ENCODE measurements at regions not wholly inside any gene's neighbourhood (a gene's known extent, or its start where the extent isn't known, plus 50 kb on each side); places are given as distances from the start of the nearest gene placed in this dataset.
A peak's percentile ranks its signal among the peaks of the same experiment; 100 is the strongest.
"Not testable (repeated sequence)": the region's sequence is repeated elsewhere in the genome, so short reads cannot be mapped to it uniquely, and the experiment has no call there.

- H3K4me1 Mint-ChIP-seq (ENCODE audit: low read depth) = peaks cover 17% of the 10 kb centered on the region
- no peak for TF ChIP-seq CTCF (IDR thresholded peaks at IDR 0.05)
- H3K4me3 Mint-ChIP-seq = no peak overlapping the region
- peak; percentile 66 for DNase-seq
- H3K27ac Mint-ChIP-seq = peak overlapping the region; percentile 58; the same call in 1 of the 2 replicates
- H3K9me3 Mint-ChIP-seq = peaks cover 7% of the 10 kb centered on the region
- H3K36me3 Mint-ChIP-seq (ENCODE audit: low read depth) = no peaks in the 10 kb centered on the region
- no peaks in the 10 kb centered on the region for H3K27me3 Mint-ChIP-seq (ENCODE audit: insufficient read depth)
These were observed 150.5 kb upstream of the DDIT4L start for GRCh38 chr4:100340512-100341485.

GRCh38 chr4:100339870-100340269 lies 149.6 kb upstream of the DDIT4L start:
- Mint-ChIP-seq H3K9me3 (peaks cover 16% of the 10 kb centered on the region), H3K4me3 (no peak overlapping the region), H3K27ac (no peak overlapping the region), H3K27me3 (ENCODE audit: insufficient read depth) (no peaks in the 10 kb centered on the region), H3K36me3 (ENCODE audit: low read depth) (peaks cover 5% of the 10 kb centered on the region; the same call in 1 of the 2 replicates), H3K4me1 (ENCODE audit: low read depth) (peaks cover 17% of the 10 kb centered on the region)
- no peak for TF ChIP-seq CTCF (IDR thresholded peaks at IDR 0.05)
- DNase-seq = no peak

- not testable (repeated sequence) for DNase-seq; H3K27me3 Mint-ChIP-seq (ENCODE audit: insufficient read depth)
- H3K9me3 Mint-ChIP-seq = peaks cover 34% of the 10 kb centered on the region
These were observed 143.2 kb upstream of the DDIT4L start for GRCh38 chr4:100333491-100333890.

GRCh38 chr4:100317032-100317864 lies 127.0 kb upstream of the DDIT4L start:
- Mint-ChIP-seq H3K27me3 (ENCODE audit: insufficient read depth) (no peaks in the 10 kb centered on the region; the same call in 1 of the 2 replicates), H3K27ac (no peak overlapping the region), H3K9me3 (no peaks in the 10 kb centered on the region), H3K36me3 (ENCODE audit: low read depth) (no peaks in the 10 kb centered on the region), H3K4me1 (ENCODE audit: low read depth) (peaks cover 19% of the 10 kb centered on the region), H3K4me3 (no peak overlapping the region)
- DNase-seq = no peak
- TF ChIP-seq CTCF (IDR thresholded peaks at IDR 0.05) = no peak

More at GRCh38 chr4:100333491-100333890, 143.2 kb upstream of the DDIT4L start:
- not testable (repeated sequence) for H3K27ac Mint-ChIP-seq; H3K4me1 Mint-ChIP-seq (ENCODE audit: low read depth); H3K4me3 Mint-ChIP-seq
- H3K36me3 Mint-ChIP-seq (ENCODE audit: low read depth) = peaks cover 14% of the 10 kb centered on the region; the same call in 1 of the 2 replicates

- peaks cover 19% of the 10 kb centered on the region for H3K4me1 Mint-ChIP-seq (ENCODE audit: low read depth)
- H3K27me3 Mint-ChIP-seq (ENCODE audit: insufficient read depth) = no peaks in the 10 kb centered on the region; the same call in 1 of the 2 replicates
- no peak overlapping the region for H3K27ac Mint-ChIP-seq
- no peak for TF ChIP-seq CTCF (IDR thresholded peaks at IDR 0.05)
- DNase-seq = no peak
- H3K9me3 Mint-ChIP-seq = no peaks in the 10 kb centered on the region
- H3K4me3 Mint-ChIP-seq = no peak overlapping the region
- H3K36me3 Mint-ChIP-seq (ENCODE audit: low read depth) = no peaks in the 10 kb centered on the region
These were observed 123.8 kb upstream of the DDIT4L start for GRCh38 chr4:100314057-100314456.

All from HFFc6 (cell line).